Mesendoderm (in vitro differentiated cells): ENCODE measurements at regions not wholly inside any gene's neighbourhood (a gene's known extent, or its start where the extent isn't known, plus 50 kb on each side); places are given as distances from the start of the nearest gene placed in this dataset.
A peak's percentile ranks its signal among the peaks of the same experiment; 100 is the strongest.

Experiments
- DNase-seq: peaks from one replicate; pipeline ENCODE4 v3.0.0; 2013
- H2AK5ac ChIP-seq: 2 replicates; pipeline ENCODE4 v1.6.1; 2013; ENCODE audit warnings: low read length, inconsistent platforms
- H2BK120ac ChIP-seq: 2 replicates; pipeline ENCODE4 v1.6.1; 2013; ENCODE audit warnings: low read depth, mild to moderate bottlenecking, low read length, moderate library complexity, mixed read lengths
- H2BK15ac ChIP-seq: replicated peaks from 2 replicates; pipeline ENCODE4 v1.6.1; 2013; ENCODE audit warnings: low read depth, mild to moderate bottlenecking, moderate library complexity
- H2BK5ac ChIP-seq: 2 replicates; pipeline ENCODE4 v1.6.1; 2013; ENCODE audit warnings: low read length, inconsistent platforms
- H3K18ac ChIP-seq: 2 replicates; pipeline ENCODE4 v1.6.1; 2013; ENCODE audit warnings: mild to moderate bottlenecking, low read length, mixed read lengths
- H3K23ac ChIP-seq: one replicate; pipeline ENCODE4 v1.6.1; 2013; ENCODE audit warnings: low read length
- H3K27ac ChIP-seq: 2 replicates; pipeline ENCODE4 v1.5.1; 2013; ENCODE audit warnings: low read depth, mild to moderate bottlenecking, inconsistent platforms, low read length, moderate library complexity
- H3K27me3 ChIP-seq: 2 replicates; pipeline ENCODE4 v1.6.1; 2013; ENCODE audit warnings: low read length, control low read depth, mild to moderate bottlenecking, inconsistent platforms; ENCODE audit not compliant: insufficient read depth, poor library complexity
- H3K36me3 ChIP-seq: 2 replicates; pipeline ENCODE4 v1.6.1; 2013; ENCODE audit warnings: low read length, inconsistent platforms; ENCODE audit not compliant: control insufficient read depth, insufficient read depth
- H3K4ac ChIP-seq: one replicate; pipeline ENCODE4 v1.6.1; 2013; ENCODE audit warnings: low read depth, mild to moderate bottlenecking, low read length, moderate library complexity
- H3K4me1 ChIP-seq: 2 replicates; pipeline ENCODE4 v1.6.1; 2013; ENCODE audit warnings: low read depth, low read length, inconsistent platforms; ENCODE audit not compliant: control insufficient read depth
- H3K4me2 ChIP-seq: 2 replicates; pipeline ENCODE4 v1.6.1; 2013; ENCODE audit warnings: low read length
- H3K4me3 ChIP-seq: 2 replicates; pipeline ENCODE4 v1.5.1; 2013; ENCODE audit warnings: mild to moderate bottlenecking, low read length
- H3K56ac ChIP-seq: one replicate; pipeline ENCODE4 v1.6.1; 2013; ENCODE audit warnings: low read length
- H3K79me1 ChIP-seq: 2 replicates; pipeline ENCODE4 v1.6.1; 2013; ENCODE audit warnings: low read length, inconsistent platforms
- H3K79me2 ChIP-seq: 2 replicates; pipeline ENCODE4 v1.6.1; 2013; ENCODE audit warnings: mild to moderate bottlenecking, low read length; ENCODE audit not compliant: control insufficient read depth, insufficient read depth
- H3K9ac ChIP-seq: 2 replicates; pipeline ENCODE4 v1.6.1; 2013; ENCODE audit warnings: low read length, inconsistent platforms
- H4K5ac ChIP-seq: one replicate; pipeline ENCODE4 v1.6.1; 2013; ENCODE audit warnings: low read length
- H4K8ac ChIP-seq: one replicate; pipeline ENCODE4 v1.6.1; 2013; ENCODE audit warnings: low read depth, mild to moderate bottlenecking, control low read depth, low read length, moderate library complexity
- WGBS: extraction: QIAGEN DNeasy Blood & Tissue Kit; methylation state at CpG from one replicate; pipeline ENCODE4 v1.1.7; 2013; ENCODE audit warnings: low lambda C conversion rate, missing lambda C conversion rate; ENCODE audit not compliant: insufficient coverage; ENCODE audit errors: extremely low coverage; 5-methylcytosine and 5-hydroxymethylcytosine counted together

GRCh38 chr4:80134936-80135701 lies 62.1 kb upstream of the ANTXR2 start:
- no peaks in the 10 kb centered on the region for H3K79me1 ChIP-seq
- no peak overlapping the region for H2BK5ac ChIP-seq
- H3K36me3 ChIP-seq: no peaks in the 10 kb centered on the region
- H3K23ac ChIP-seq: no peak overlapping the region
- H4K8ac ChIP-seq: no peak overlapping the region
- WGBS: no CpG with 5 or more reads among the region's 8 CpGs
- no peaks in the 10 kb centered on the region for H3K79me2 ChIP-seq
- no peak overlapping the region for H3K4ac ChIP-seq
- no peak overlapping the region for H2BK120ac ChIP-seq
- no peak overlapping the region for H3K4me2 ChIP-seq
- H2AK5ac ChIP-seq: no peak overlapping the region
- no peak overlapping the region for H3K18ac ChIP-seq
- H4K5ac ChIP-seq: no peak overlapping the region
- H2BK15ac ChIP-seq: no peak overlapping the region
- peak; percentile 95 for DNase-seq
- H3K4me3 ChIP-seq: no peak overlapping the region
- no peaks in the 10 kb centered on the region for H3K4me1 ChIP-seq
- no peak overlapping the region for H3K56ac ChIP-seq
- H3K9ac ChIP-seq: no peak overlapping the region
- no peak overlapping the region for H3K27ac ChIP-seq
- no peaks in the 10 kb centered on the region for H3K27me3 ChIP-seq

GRCh38 chr4:80133240-80133783 lies 60.3 kb upstream of the ANTXR2 start:
- DNase-seq: peak; percentile 31
- Histone ChIP-seq H2AK5ac (no peak overlapping the region), H3K23ac (no peak overlapping the region), H4K8ac (no peak overlapping the region), H3K27ac (no peak overlapping the region), H3K79me1 (no peaks in the 10 kb centered on the region), H3K18ac (no peak overlapping the region), H3K27me3 (no peaks in the 10 kb centered on the region), H3K4me3 (no peak overlapping the region), H3K36me3 (no peaks in the 10 kb centered on the region), H3K4ac (no peak overlapping the region), H3K9ac (no peak overlapping the region), H2BK120ac (no peak overlapping the region), H3K79me2 (no peaks in the 10 kb centered on the region), H3K56ac (no peak overlapping the region), H2BK5ac (no peak overlapping the region), H3K4me1 (no peaks in the 10 kb centered on the region), H2BK15ac (no peak overlapping the region), H4K5ac (no peak overlapping the region), H3K4me2 (no peak overlapping the region)
- no CpG with 5 or more reads among the region's 9 CpGs for WGBS

GRCh38 chr4:80129785-80130184 lies 56.8 kb upstream of the ANTXR2 start:
- Histone ChIP-seq H3K56ac (no peak overlapping the region), H3K4me3 (no peak overlapping the region), H3K4ac (no peak overlapping the region), H2BK5ac (no peak overlapping the region), H3K27ac (no peak overlapping the region), H4K5ac (no peak overlapping the region), H3K9ac (no peak overlapping the region), H2BK15ac (no peak overlapping the region), H3K36me3 (no peaks in the 10 kb centered on the region), H3K18ac (no peak overlapping the region), H3K79me1 (no peaks in the 10 kb centered on the region), H3K79me2 (no peaks in the 10 kb centered on the region), H3K23ac (no peak overlapping the region), H3K4me2 (no peak overlapping the region), H3K4me1 (no peaks in the 10 kb centered on the region), H2AK5ac (no peak overlapping the region), H2BK120ac (no peak overlapping the region), H3K27me3 (no peaks in the 10 kb centered on the region), H4K8ac (no peak overlapping the region)
- no peak for DNase-seq

GRCh38 chr4:80128941-80129340 lies 55.9 kb upstream of the ANTXR2 start:
- Histone ChIP-seq H2AK5ac (no peak overlapping the region), H3K9ac (no peak overlapping the region), H3K4me1 (no peaks in the 10 kb centered on the region), H2BK5ac (no peak overlapping the region), H2BK15ac (no peak overlapping the region), H3K4me3 (no peak overlapping the region), H3K4ac (no peak overlapping the region), H2BK120ac (no peak overlapping the region), H3K79me2 (no peaks in the 10 kb centered on the region), H4K5ac (no peak overlapping the region), H3K36me3 (no peaks in the 10 kb centered on the region), H3K56ac (no peak overlapping the region), H4K8ac (no peak overlapping the region), H3K18ac (no peak overlapping the region), H3K4me2 (no peak overlapping the region), H3K27ac (no peak overlapping the region), H3K27me3 (no peaks in the 10 kb centered on the region), H3K79me1 (no peaks in the 10 kb centered on the region), H3K23ac (no peak overlapping the region)
- peak; percentile 14 for DNase-seq

- Histone ChIP-seq H2BK5ac (no peak overlapping the region), H3K27me3 (no peaks in the 10 kb centered on the region), H3K36me3 (no peaks in the 10 kb centered on the region), H3K18ac (no peak overlapping the region), H2BK120ac (no peak overlapping the region), H2BK15ac (no peak overlapping the region), H3K4ac (no peak overlapping the region), H3K23ac (no peak overlapping the region), H3K4me3 (no peak overlapping the region), H3K56ac (no peak overlapping the region), H4K8ac (no peak overlapping the region), H3K4me1 (no peaks in the 10 kb centered on the region), H3K79me2 (no peaks in the 10 kb centered on the region), H3K4me2 (no peak overlapping the region), H3K79me1 (no peaks in the 10 kb centered on the region), H3K9ac (no peak overlapping the region), H2AK5ac (no peak overlapping the region), H3K27ac (no peak overlapping the region), H4K5ac (no peak overlapping the region)
- WGBS: 100% methylated on average over 2 of the region's 3 CpGs
- DNase-seq: no peak
Observed at GRCh38 chr4:80127870-80128419, 54.9 kb upstream of the ANTXR2 start.

GRCh38 chr4:80126435-80126834 lies 53.4 kb upstream of the ANTXR2 start:
- no peak overlapping the region for H3K18ac ChIP-seq
- H2AK5ac ChIP-seq: no peak overlapping the region
- DNase-seq: no peak
- H3K27me3 ChIP-seq: no peaks in the 10 kb centered on the region
- H4K8ac ChIP-seq: no peak overlapping the region
- no peaks in the 10 kb centered on the region for H3K79me1 ChIP-seq
- H2BK120ac ChIP-seq: peak overlapping the region; percentile 74
- no peak overlapping the region for H2BK15ac ChIP-seq
- H3K4me2 ChIP-seq: no peak overlapping the region
- no peak overlapping the region for H3K9ac ChIP-seq
- no peak overlapping the region for H3K4ac ChIP-seq
- H3K56ac ChIP-seq: no peak overlapping the region
- H3K4me1 ChIP-seq: no peaks in the 10 kb centered on the region
- no peaks in the 10 kb centered on the region for H3K36me3 ChIP-seq
- no peak overlapping the region for H3K27ac ChIP-seq
- WGBS: no CpG with 5 or more reads among the region's 2 CpGs
- no peak overlapping the region for H3K4me3 ChIP-seq
- no peak overlapping the region for H2BK5ac ChIP-seq
- no peak overlapping the region for H3K23ac ChIP-seq
- no peaks in the 10 kb centered on the region for H3K79me2 ChIP-seq
- no peak overlapping the region for H4K5ac ChIP-seq
